ENCODE measurements at regions not wholly inside any gene's neighbourhood (a gene's known extent, or its start where the extent isn't known, plus 50 kb on each side); places are given as distances from the start of the nearest gene placed in this dataset.
"Not testable (repeated sequence)": the region's sequence is repeated elsewhere in the genome, so short reads cannot be mapped to it uniquely, and the experiment has no call there.

DNA sequence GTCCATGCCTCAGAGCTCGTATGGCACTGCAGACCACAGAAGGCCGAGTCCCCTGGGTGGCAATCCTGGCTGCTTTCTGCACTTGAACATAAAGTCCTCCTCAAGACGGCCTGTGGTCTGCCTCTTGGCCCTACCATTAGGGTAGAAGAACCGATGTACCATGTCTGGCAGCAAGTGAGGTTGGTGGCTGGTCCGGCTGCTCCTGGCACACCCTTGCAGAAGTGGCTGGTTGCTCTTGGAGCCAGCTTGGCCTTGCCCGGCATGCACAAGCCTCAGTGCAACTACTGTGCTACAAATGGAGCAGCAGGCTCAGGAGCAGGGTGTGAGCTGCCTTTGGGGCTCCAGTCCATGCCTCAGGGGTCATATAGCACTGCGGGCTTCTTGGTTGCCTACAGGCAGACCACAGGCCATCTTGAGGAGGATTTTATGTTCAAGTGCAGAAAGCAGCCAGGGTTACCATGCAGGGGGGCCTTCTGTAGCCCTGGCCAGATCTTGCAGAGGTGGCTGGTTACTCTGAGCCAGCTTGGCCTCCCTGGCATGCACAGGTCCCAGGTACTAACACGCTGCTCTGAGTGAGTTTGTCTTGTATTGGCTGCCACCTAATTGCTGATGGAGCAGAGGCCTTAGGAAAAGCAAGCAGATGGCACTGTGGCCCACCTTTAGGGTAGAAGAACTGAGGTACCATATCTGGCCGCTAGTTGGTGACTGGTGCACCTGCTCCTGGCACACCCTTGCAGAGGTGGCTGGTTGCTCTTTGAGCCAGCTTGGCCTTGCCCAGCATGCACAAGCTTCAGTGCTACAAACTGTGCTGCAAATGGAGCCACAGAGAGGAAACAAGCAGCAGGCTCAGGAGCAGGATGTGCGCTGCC lies 106.4 kb downstream of the CCDC74A start:
- TF ChIP-seq CTCF (IDR thresholded peaks at IDR 0.05; ENCODE audit: borderline replicate concordance, extremely low read depth, low read length, poor library complexity, severe bottlenecking); EZH2 (IDR thresholded peaks at IDR 0.05; ENCODE audit: borderline replicate concordance, low read depth, low read length, severe bottlenecking): not testable (repeated sequence)

All from DND-41 (cell line).